Peyer's patch (tissue), 4 donors: ENCODE measurements at regions not wholly inside any gene's neighbourhood (a gene's known extent, or its start where the extent isn't known, plus 50 kb on each side); places are given as distances from the start of the nearest gene placed in this dataset.

Experiments
- DNase-seq, 3 donors: peaks; one replicate each; pipeline ENCODE4 v3.0.0-alpha.2; 2017 to 2019
- H3K27ac ChIP-seq, 4 donors: fragments of 200-600 bp; sonication (generic); one replicate each; pipeline ENCODE4 v1.5.1; 2016 to 2019
- H3K27me3 ChIP-seq, 2 donors: fragments of 200-600 bp; sonication (generic); one replicate each; pipeline ENCODE4 v1.5.1; 2019
- H3K36me3 ChIP-seq, 3 donors: fragments of 200-600 bp; sonication (generic); one replicate each; pipeline ENCODE4 v1.5.1; 2016 to 2019
- H3K4me1 ChIP-seq, 4 donors: fragments of 200-600 bp; sonication (generic); one replicate each; pipeline ENCODE4 v1.5.1; 2016 to 2019
- H3K4me3 ChIP-seq, 4 donors: fragments of 200-600 bp; sonication (generic); 1 replicate in 3 of 4; 2 replicates in 1 of 4; pipeline ENCODE4 v1.5.1; 2016 to 2019; ENCODE audit warnings: mild to moderate bottlenecking in 1 of 4
- H3K9me3 ChIP-seq, 4 donors: fragments of 200-600 bp; sonication (generic); one replicate each; pipeline ENCODE4 v1.5.1; 2016 to 2019; ENCODE audit warnings: mild to moderate bottlenecking in 1 of 4
- POLR2A ChIP-seq, 2 donors: fragments of 450-650 bp; IDR thresholded peaks; one replicate each; pipeline ENCODE4 v1.5.1; 2017; ENCODE audit warnings: antibody characterized with exemption in 2 of 2, mild to moderate bottlenecking in 2 of 2, moderate library complexity in 2 of 2
- TF ChIP-seq, protein P1 (sequence below), 6 experiments: fragments of 450-650 bp in 4 of 6; fragments of 200-600 bp in 2 of 6; sonication (generic) in 1 of 6; IDR thresholded peaks; one replicate each; pipeline ENCODE4 v1.5.1; 2017 to 2019; ENCODE audit warnings: antibody characterized with exemption in 6 of 6, mild to moderate bottlenecking in 3 of 6, moderate library complexity in 1 of 6

DNA sequence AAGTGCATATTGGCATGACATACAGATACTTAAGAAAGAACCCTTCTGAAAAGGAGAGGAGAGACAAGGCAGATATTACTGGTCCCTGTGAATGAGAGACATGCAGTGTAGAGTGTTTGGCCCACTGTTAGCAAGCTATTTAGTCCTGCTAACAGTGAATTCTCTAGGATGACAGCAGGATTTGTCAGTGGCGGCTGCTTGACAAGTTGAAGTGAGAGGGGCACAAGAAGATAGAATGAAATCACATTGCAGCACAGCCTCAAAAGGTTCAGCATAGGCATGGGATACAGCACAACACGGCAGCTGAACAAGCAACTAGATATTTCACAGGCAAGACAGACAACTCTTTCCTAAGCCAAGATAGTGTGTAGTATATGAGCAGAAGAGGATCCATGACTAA is 407.9 kb downstream of the PLA2G4A start:
- H3K4me1 ChIP-seq, result no peaks in the 10 kb centered on the region
- DNase-seq, result no peak
- H3K27me3 ChIP-seq, result no peaks in the 10 kb centered on the region
- TF ChIP-seq POLR2A (IDR thresholded peaks at IDR 0.05), result no peak
- TF ChIP-seq, protein P1, sequence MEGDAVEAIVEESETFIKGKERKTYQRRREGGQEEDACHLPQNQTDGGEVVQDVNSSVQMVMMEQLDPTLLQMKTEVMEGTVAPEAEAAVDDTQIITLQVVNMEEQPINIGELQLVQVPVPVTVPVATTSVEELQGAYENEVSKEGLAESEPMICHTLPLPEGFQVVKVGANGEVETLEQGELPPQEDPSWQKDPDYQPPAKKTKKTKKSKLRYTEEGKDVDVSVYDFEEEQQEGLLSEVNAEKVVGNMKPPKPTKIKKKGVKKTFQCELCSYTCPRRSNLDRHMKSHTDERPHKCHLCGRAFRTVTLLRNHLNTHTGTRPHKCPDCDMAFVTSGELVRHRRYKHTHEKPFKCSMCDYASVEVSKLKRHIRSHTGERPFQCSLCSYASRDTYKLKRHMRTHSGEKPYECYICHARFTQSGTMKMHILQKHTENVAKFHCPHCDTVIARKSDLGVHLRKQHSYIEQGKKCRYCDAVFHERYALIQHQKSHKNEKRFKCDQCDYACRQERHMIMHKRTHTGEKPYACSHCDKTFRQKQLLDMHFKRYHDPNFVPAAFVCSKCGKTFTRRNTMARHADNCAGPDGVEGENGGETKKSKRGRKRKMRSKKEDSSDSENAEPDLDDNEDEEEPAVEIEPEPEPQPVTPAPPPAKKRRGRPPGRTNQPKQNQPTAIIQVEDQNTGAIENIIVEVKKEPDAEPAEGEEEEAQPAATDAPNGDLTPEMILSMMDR (IDR thresholded peaks at IDR 0.05), result no peak
- no peaks in the 10 kb centered on the region for H3K9me3 ChIP-seq
- H3K36me3 ChIP-seq, result no peaks in the 10 kb centered on the region
- H3K27ac ChIP-seq, result no peak overlapping the region
- no peak overlapping the region for H3K4me3 ChIP-seq

DNA sequence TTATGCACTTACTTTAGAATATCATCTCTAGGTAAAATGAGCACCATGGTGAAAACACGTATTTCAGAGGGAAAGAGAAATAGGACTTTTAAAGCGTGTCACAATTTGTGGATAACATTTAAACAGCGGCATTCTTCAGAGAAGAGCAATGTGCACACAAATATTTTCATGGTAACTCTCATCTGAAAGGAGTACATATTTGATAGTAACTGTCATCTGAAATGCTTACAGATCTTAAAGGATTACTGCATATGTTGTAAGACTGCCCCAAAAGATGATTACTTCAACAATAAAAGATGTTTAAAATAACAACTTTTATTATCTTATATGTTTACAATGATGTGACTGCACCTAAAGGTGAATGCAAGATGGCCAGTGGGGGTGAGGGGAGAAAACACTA is 408.8 kb downstream of the PLA2G4A start:
- DNase-seq, result no peak
- Histone ChIP-seq H3K27me3 (no peaks in the 10 kb centered on the region), H3K36me3 (no peaks in the 10 kb centered on the region), H3K9me3 (no peaks in the 10 kb centered on the region), H3K4me1 (no peaks in the 10 kb centered on the region), H3K27ac (no peak overlapping the region), H3K4me3 (no peak overlapping the region)
- TF ChIP-seq POLR2A (IDR thresholded peaks at IDR 0.05), result no peak
- TF ChIP-seq, protein P1 (IDR thresholded peaks at IDR 0.05), result no peak

DNA sequence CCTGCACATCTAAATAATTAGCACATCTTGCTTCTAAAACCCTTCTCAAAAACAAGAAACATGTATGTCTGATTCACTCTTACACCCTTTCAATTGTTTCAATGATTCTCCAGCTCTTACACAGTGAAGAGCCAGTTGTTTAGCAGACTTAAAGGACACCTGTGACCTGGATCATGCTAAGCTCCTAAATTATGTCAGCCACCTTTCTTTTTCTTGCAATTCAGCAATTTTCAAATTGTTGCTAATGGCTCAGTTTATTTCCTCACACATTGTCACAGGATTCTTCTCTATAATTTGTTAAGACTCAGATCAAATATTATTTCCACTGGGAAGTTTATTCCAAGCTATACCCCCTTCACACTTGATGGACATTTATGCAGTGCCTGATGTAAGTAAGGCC is 413.2 kb downstream of the PLA2G4A start:
- Histone ChIP-seq H3K4me3 (no peak overlapping the region), H3K9me3 (no peaks in the 10 kb centered on the region), H3K27me3 (no peaks in the 10 kb centered on the region), H3K4me1 (no peaks in the 10 kb centered on the region), H3K27ac (no peak overlapping the region), H3K36me3 (no peaks in the 10 kb centered on the region)
- no peak for DNase-seq
- no peak for TF ChIP-seq POLR2A (IDR thresholded peaks at IDR 0.05)
- TF ChIP-seq, protein P1 (IDR thresholded peaks at IDR 0.05), result no peak

DNA sequence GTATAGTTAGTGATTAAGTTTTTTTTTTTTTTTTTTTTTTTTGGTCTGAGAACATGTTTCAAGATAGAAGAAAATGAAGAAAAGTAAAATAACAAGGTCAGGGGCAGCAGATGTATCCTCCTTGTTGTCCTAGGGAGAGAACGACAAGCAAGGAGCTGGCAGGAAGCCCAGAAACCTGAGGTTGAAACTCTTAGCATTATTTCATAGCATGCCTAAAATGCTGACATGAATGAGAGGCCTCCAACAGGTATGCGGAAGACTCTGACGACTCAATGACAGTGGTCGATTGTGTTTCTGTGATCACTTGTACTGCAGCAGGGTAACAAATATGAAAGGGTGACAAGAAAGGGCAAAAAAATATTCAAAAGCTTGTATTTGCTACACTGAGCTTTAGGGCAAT is 415.9 kb downstream of the PLA2G4A start:
- H3K9me3 ChIP-seq, result no peaks in the 10 kb centered on the region
- no peaks in the 10 kb centered on the region for H3K36me3 ChIP-seq
- H3K4me1 ChIP-seq, result no peaks in the 10 kb centered on the region
- H3K27ac ChIP-seq, result no peak overlapping the region
- H3K27me3 ChIP-seq, result no peaks in the 10 kb centered on the region
- H3K4me3 ChIP-seq, result no peak overlapping the region
- DNase-seq, result no peak
- TF ChIP-seq, protein P1 (IDR thresholded peaks at IDR 0.05), result no peak
- TF ChIP-seq POLR2A (IDR thresholded peaks at IDR 0.05), result no peak

DNA sequence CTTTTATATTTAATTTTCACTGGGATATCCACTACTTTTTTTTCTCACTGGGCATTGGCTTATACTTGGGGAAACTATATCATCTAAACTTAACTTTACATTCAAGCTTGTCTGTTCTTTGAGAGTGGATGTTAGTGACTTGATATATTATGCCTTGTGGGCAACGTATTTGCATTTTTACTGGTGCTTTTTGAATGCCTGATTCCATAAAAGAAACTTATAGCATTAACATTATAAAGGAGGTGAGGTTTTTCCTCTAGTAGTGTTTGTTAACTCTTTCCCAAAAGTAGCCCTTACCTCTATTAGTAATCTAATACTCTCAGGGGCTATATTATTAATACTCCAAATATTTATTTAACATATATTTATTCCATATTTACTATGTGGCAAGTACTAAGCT is 416.5 kb downstream of the PLA2G4A start:
- Histone ChIP-seq H3K9me3 (no peaks in the 10 kb centered on the region), H3K27ac (no peak overlapping the region), H3K4me1 (no peaks in the 10 kb centered on the region), H3K36me3 (no peaks in the 10 kb centered on the region), H3K27me3 (no peaks in the 10 kb centered on the region), H3K4me3 (no peak overlapping the region)
- TF ChIP-seq POLR2A (IDR thresholded peaks at IDR 0.05), result no peak
- TF ChIP-seq, protein P1 (IDR thresholded peaks at IDR 0.05), result no peak
- no peak for DNase-seq

DNA sequence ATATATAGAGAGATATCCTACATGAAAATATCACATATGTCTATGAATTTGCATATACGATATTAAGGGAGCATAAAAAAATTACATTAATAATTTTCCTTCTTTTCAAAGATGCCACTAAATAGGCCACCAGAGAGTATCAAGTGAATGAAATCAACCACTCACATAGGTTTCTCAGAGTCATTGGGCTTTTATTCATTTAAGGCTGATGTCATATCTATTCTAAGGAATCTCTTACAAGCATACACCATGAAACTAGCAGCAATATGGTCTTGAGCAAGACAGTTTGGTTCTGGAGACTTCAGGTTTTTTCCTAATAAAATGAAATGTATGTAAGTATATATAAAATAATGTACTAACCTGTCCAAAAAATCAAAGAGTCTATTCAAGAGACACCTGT is 420.4 kb downstream of the PLA2G4A start:
- Histone ChIP-seq H3K9me3 (no peaks in the 10 kb centered on the region), H3K27me3 (no peaks in the 10 kb centered on the region), H3K4me1 (no peaks in the 10 kb centered on the region), H3K36me3 (no peaks in the 10 kb centered on the region), H3K27ac (no peak overlapping the region), H3K4me3 (no peak overlapping the region)
- no peak for DNase-seq
- TF ChIP-seq, protein P1 (IDR thresholded peaks at IDR 0.05), result no peak
- TF ChIP-seq POLR2A (IDR thresholded peaks at IDR 0.05), result no peak
